Gastroesophageal sphincter (tissue), 3 donors: ENCODE measurements at regions not wholly inside any gene's neighbourhood (a gene's known extent, or its start where the extent isn't known, plus 50 kb on each side); places are given as distances from the start of the nearest gene placed in this dataset.

Experiments used
- EP300 ChIP-seq: sonication (generic); formaldehyde crosslinking; IDR thresholded peaks from one replicate; pipeline ENCODE4 v1.6.1; 2017; ENCODE audit warnings: antibody characterized with exemption, mild to moderate bottlenecking
- POLR2A ChIP-seq, 2 donors: fragments of 450-650 bp; IDR thresholded peaks; one replicate each; pipeline ENCODE4 v1.6.1; 2017; ENCODE audit warnings: antibody characterized with exemption in 2 of 2, mild to moderate bottlenecking in 2 of 2, moderate library complexity in 1 of 2
- POLR2AphosphoS5 ChIP-seq: sonication (generic); formaldehyde crosslinking; IDR thresholded peaks from one replicate; pipeline ENCODE4 v1.6.1; 2017; ENCODE audit warnings: antibody characterized with exemption
- TF ChIP-seq, protein P1 (sequence below), 4 experiments: fragments of 200-600 bp in 2 of 4; fragments of 450-650 bp in 2 of 4; sonication (generic) in 1 of 4; IDR thresholded peaks; one replicate each; pipeline ENCODE4 v1.5.1; 2017 to 2019; ENCODE audit warnings: antibody characterized with exemption in 4 of 4, mild to moderate bottlenecking in 2 of 4, moderate library complexity in 2 of 4

- TF ChIP-seq, protein P1, sequence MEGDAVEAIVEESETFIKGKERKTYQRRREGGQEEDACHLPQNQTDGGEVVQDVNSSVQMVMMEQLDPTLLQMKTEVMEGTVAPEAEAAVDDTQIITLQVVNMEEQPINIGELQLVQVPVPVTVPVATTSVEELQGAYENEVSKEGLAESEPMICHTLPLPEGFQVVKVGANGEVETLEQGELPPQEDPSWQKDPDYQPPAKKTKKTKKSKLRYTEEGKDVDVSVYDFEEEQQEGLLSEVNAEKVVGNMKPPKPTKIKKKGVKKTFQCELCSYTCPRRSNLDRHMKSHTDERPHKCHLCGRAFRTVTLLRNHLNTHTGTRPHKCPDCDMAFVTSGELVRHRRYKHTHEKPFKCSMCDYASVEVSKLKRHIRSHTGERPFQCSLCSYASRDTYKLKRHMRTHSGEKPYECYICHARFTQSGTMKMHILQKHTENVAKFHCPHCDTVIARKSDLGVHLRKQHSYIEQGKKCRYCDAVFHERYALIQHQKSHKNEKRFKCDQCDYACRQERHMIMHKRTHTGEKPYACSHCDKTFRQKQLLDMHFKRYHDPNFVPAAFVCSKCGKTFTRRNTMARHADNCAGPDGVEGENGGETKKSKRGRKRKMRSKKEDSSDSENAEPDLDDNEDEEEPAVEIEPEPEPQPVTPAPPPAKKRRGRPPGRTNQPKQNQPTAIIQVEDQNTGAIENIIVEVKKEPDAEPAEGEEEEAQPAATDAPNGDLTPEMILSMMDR (IDR thresholded peaks at IDR 0.05), result no peak
- TF ChIP-seq POLR2A (IDR thresholded peaks at IDR 0.05) (no peak), EP300 (no peak), POLR2AphosphoS5 (no peak)
Observed at GRCh38 chr20:53800418-53800817, 206.8 kb upstream of the ZNF217 start.
